OCI-LY7 (cell line): ENCODE measurements at regions not wholly inside any gene's neighbourhood (a gene's known extent, or its start where the extent isn't known, plus 50 kb on each side); places are given as distances from the start of the nearest gene placed in this dataset.

ENCODE experiments used
- BruUV-seq: library from RNA; stranded (reverse); fragments of 400-500 nt; replicated peaks from 2 replicates; lab custom pipeline; 2021; lab: Mats Ljungman, UMichigan
- CTCF ChIA-PET: fragments of 300-600 bp; sonication (Branson Sonifier 250); formaldehyde crosslinking; loops from one replicate; lab custom pipeline; 2022; ENCODE audit warnings: antibody characterized with exemption; ENCODE audit not compliant: unreplicated experiment; lab: Charles Lee
- POLR2A ChIA-PET: fragments of 300-600 bp; sonication (Branson Sonifier 250); formaldehyde crosslinking; loops from one replicate; lab custom pipeline; 2022; ENCODE audit warnings: antibody characterized with exemption; lab: Charles Lee
- DNase-seq: peaks from one replicate; pipeline ENCODE4 v3.0.0-alpha.2; 2015; ENCODE audit warnings: low spot score
- H2AFZ ChIP-seq: fragments of 200-600 bp; sonication (generic), shearing (Covaris generic); 2 replicates; pipeline ENCODE4 v1.6.1; 2014; ENCODE audit warnings: mild to moderate bottlenecking, antibody characterized with exemption, low read length, moderate library complexity
- H3K27ac ChIP-seq: fragments of 200-600 bp; sonication (generic); 2 replicates; pipeline ENCODE4 v1.5.1; 2014; ENCODE audit warnings: mixed run types, low read depth, mild to moderate bottlenecking, moderate library complexity, low read length, inconsistent platforms; ENCODE audit not compliant: poor library complexity, severe bottlenecking
- H3K36me3 ChIP-seq: fragments of 200-600 bp; sonication (generic); 2 replicates; pipeline ENCODE4 v1.6.1; 2014; ENCODE audit warnings: mild to moderate bottlenecking, antibody characterized with exemption, low read length, moderate library complexity, mixed read lengths; ENCODE audit not compliant: insufficient read depth
- H3K4me1 ChIP-seq: fragments of 200-600 bp; sonication (generic); 2 replicates; pipeline ENCODE4 v1.5.1; 2014; ENCODE audit warnings: mild to moderate bottlenecking, low read length; ENCODE audit not compliant: insufficient read depth, poor library complexity, severe bottlenecking
- H3K4me2 ChIP-seq: fragments of 200-600 bp; sonication (generic); 2 replicates; pipeline ENCODE4 v1.6.1; 2014; ENCODE audit warnings: mild to moderate bottlenecking, low read length
- H3K4me3 ChIP-seq: fragments of 200-600 bp; sonication (generic); 2 replicates; pipeline ENCODE4 v1.5.1; 2014; ENCODE audit warnings: mild to moderate bottlenecking, low read depth, low read length; ENCODE audit not compliant: poor library complexity, severe bottlenecking
- H3K79me2 ChIP-seq: fragments of 200-600 bp; sonication (generic); 2 replicates; pipeline ENCODE4 v1.6.1; 2016; ENCODE audit warnings: low read depth, mild to moderate bottlenecking, low read length, moderate library complexity, mixed read lengths; ENCODE audit not compliant: insufficient read depth
- H3K9me2 ChIP-seq: fragments of 200-600 bp; sonication (generic); 2 replicates; pipeline ENCODE4 v1.6.1; 2016; ENCODE audit warnings: mild to moderate bottlenecking, low read length, mixed read lengths; ENCODE audit not compliant: insufficient read depth
- H3K9me3 ChIP-seq: fragments of 200-600 bp; sonication (generic); 2 replicates; pipeline ENCODE4 v1.6.1; 2014; ENCODE audit warnings: mild to moderate bottlenecking, mixed run types, low read length, mixed read lengths
- H4K20me1 ChIP-seq: fragments of 200-600 bp; sonication (generic); 2 replicates; pipeline ENCODE4 v1.6.1; 2014; ENCODE audit warnings: mild to moderate bottlenecking, antibody characterized with exemption, low read length, moderate library complexity, mixed read lengths; ENCODE audit not compliant: insufficient read depth
- CTCF ChIP-seq: fragments of 200-600 bp; sonication (generic); conservative IDR thresholded peaks from 2 replicates; pipeline ENCODE4 v1.5.1; 2014; ENCODE audit warnings: mild to moderate bottlenecking, antibody characterized with exemption, low read length, moderate library complexity, mixed read lengths
- EZH2phosphoT487 ChIP-seq: fragments of 200-600 bp; sonication (generic); IDR thresholded peaks from 2 replicates; pipeline ENCODE4 v1.6.1; 2018; ENCODE audit warnings: low read depth, borderline replicate concordance, mild to moderate bottlenecking, mixed run types, antibody characterized with exemption, low read length, moderate library complexity, mixed read lengths
- intact Hi-C: fragments of 100-400 bp; cut with micrococcal nuclease; formaldehyde crosslinking; loops from one replicate; pipeline ENCODE4 v1.10.0; 2022; ENCODE audit not compliant: unreplicated experiment

GRCh38 chr14:76950055-76951020 lies 78.2 kb downstream of the IRF2BPL start:
- CTCF ChIA-PET: no interaction called here
- Histone ChIP-seq H3K9me3 (no peaks in the 10 kb centered on the region), H3K9me2 (no peaks in the 10 kb centered on the region), H3K36me3 (no peaks in the 10 kb centered on the region), H3K4me1 (peaks cover 24% of the 10 kb centered on the region), H4K20me1 (no peaks in the 10 kb centered on the region), H3K27ac (no peak overlapping the region), H3K4me2 (no peak overlapping the region), H3K4me3 (no peak overlapping the region), H2AFZ (no peak overlapping the region), H3K79me2 (no peaks in the 10 kb centered on the region)
- POLR2A ChIA-PET: no interaction called here
- intact Hi-C loops: no loop called here
- no peak for DNase-seq
- BruUV-seq: no TSS peak
- TF ChIP-seq CTCF: no peak
- no peak for TF ChIP-seq EZH2phosphoT487

GRCh38 chr14:76948976-76949375 lies 79.5 kb downstream of the IRF2BPL start:
- Histone ChIP-seq H3K4me3 (no peak overlapping the region), H3K36me3 (no peaks in the 10 kb centered on the region), H2AFZ (no peak overlapping the region), H3K9me2 (no peaks in the 10 kb centered on the region), H3K4me1 (peaks cover 13% of the 10 kb centered on the region), H3K4me2 (no peak overlapping the region), H3K79me2 (no peaks in the 10 kb centered on the region), H3K9me3 (no peaks in the 10 kb centered on the region), H3K27ac (no peak overlapping the region), H4K20me1 (no peaks in the 10 kb centered on the region)
- intact Hi-C loops: loop anchor here (5.0 kb wide), 1 partner anchor 37 kb away; no protein-coding TSS in a partner anchor
- no TSS peak for BruUV-seq
- TF ChIP-seq CTCF: no peak
- no peak for TF ChIP-seq EZH2phosphoT487
- ChIA-PET POLR2A (no interaction called here), CTCF (interaction anchor here (1.2 kb wide), 1 partner anchor 13 kb away, joined by 3 read pairs; no protein-coding TSS in a partner anchor)
- no peak for DNase-seq
